GM21423 (cell line): ENCODE measurements at regions not wholly inside any gene's neighbourhood (a gene's known extent, or its start where the extent isn't known, plus 50 kb on each side); places are given as distances from the start of the nearest gene placed in this dataset.

Experiments
- ATAC-seq: cut with Tn5 transposase; IDR thresholded peaks from one replicate; pipeline ENCODE4 v1.9.1; 2021; ENCODE audit warnings: mild to moderate bottlenecking, moderate library complexity; ENCODE audit not compliant: unreplicated experiment

- no peak for ATAC-seq
Observed at GRCh38 chr6:66740346-66740745, 1033.3 kb upstream of the EYS start.

GRCh38 chr6:66735106-66735890 is 1028.3 kb upstream of the EYS start:
- no peak for ATAC-seq

GRCh38 chr6:66731310-66731709 is 1024.3 kb upstream of the EYS start:
- no peak for ATAC-seq

- ATAC-seq, result no peak
Observed at GRCh38 chr6:66725670-66726069, 1018.6 kb upstream of the EYS start.

- no peak for ATAC-seq
Observed at GRCh38 chr6:66717801-66718200, 1010.8 kb upstream of the EYS start.

- no peak for ATAC-seq
Observed at GRCh38 chr6:66699385-66699784, 992.4 kb upstream of the EYS start.

GRCh38 chr6:66689608-66690007 is 982.6 kb upstream of the EYS start:
- no peak for ATAC-seq

GRCh38 chr6:66687611-66688140 is 980.6 kb upstream of the EYS start:
- ATAC-seq, result no peak

- ATAC-seq, result no peak
Observed at GRCh38 chr6:66675906-66676305, 968.9 kb upstream of the EYS start.

GRCh38 chr6:66664112-66664511 is 957.1 kb upstream of the EYS start:
- no peak for ATAC-seq

- no peak for ATAC-seq
Observed at GRCh38 chr6:66662721-66663507, 955.9 kb upstream of the EYS start.

- no peak for ATAC-seq
Observed at GRCh38 chr6:66662196-66662595, 955.2 kb upstream of the EYS start.

GRCh38 chr6:66655420-66655819 is 948.4 kb upstream of the EYS start:
- no peak for ATAC-seq

GRCh38 chr6:66638518-66638917 is 931.5 kb upstream of the EYS start:
- ATAC-seq, result no peak

GRCh38 chr6:66638099-66638498 is 931.1 kb upstream of the EYS start:
- no peak for ATAC-seq

GRCh38 chr6:66628917-66629316 is 921.9 kb upstream of the EYS start:
- no peak for ATAC-seq

GRCh38 chr6:66623050-66623449 is 916.0 kb upstream of the EYS start:
- no peak for ATAC-seq

GRCh38 chr6:66605971-66606370 is 898.9 kb upstream of the EYS start:
- ATAC-seq, result no peak

GRCh38 chr6:66605011-66605410 is 898.0 kb upstream of the EYS start:
- no peak for ATAC-seq

- no peak for ATAC-seq
Observed at GRCh38 chr6:66599541-66599940, 892.5 kb upstream of the EYS start.

- ATAC-seq, result no peak
Observed at GRCh38 chr6:66578362-66578761, 871.3 kb upstream of the EYS start.

GRCh38 chr6:66568271-66568670 is 861.2 kb upstream of the EYS start:
- ATAC-seq, result no peak
